ENCODE measurements at regions not wholly inside any gene's neighbourhood (a gene's known extent, or its start where the extent isn't known, plus 50 kb on each side); places are given as distances from the start of the nearest gene placed in this dataset.

GRCh38 chr20:57053067-57053466 lies 213.4 kb downstream of the BMP7 start:
- H3K4me2 ChIP-seq (ENCODE audit: low read length), result no peak overlapping the region

DNA sequence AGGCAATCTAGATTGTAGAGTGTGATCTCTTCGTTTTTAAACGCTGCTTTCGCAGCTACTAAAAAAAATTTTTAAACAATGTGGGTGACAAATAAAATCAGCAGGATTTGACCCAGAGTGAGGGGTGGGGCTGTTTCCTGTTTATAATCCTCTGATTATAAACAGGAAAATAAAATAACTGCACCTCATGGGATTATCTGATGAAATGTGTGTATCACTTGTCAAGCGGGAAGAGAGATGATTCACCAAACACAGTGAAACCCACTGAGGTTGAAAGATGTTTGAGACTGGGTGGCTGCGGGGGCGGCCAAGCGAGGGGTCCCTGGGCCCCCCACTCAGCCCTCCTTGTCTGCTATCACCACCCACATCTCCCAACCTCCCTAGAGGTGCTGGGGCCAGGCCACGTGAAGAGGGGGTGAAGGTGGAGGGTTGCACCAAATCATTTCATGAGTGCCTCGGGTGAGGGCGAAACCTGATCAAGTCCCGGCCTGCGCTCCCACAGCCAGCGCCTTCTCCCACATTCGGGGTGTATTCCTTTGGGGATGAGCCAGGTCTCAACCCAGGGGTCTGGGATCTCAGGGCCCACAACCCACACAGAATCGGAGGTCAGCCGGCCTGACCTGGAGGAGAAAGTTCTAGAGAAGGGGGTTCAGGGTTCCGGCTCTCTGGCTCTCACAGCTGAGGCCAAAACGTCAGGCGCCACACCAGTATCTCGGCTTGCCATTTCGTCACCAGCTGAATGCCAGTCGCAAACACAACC lies 212.5 kb downstream of the BMP7 start:
- H3K9me3 ChIP-seq (ENCODE audit: low read length), result no peaks in the 10 kb centered on the region
- ChIA-PET CTCF (ENCODE audit: unreplicated experiment) (no interaction called here), POLR2A (no interaction called here)
- H4K20me1 ChIP-seq (ENCODE audit: insufficient read depth, low read length), result no peaks in the 10 kb centered on the region
- H3K9me2 ChIP-seq (ENCODE audit: insufficient read depth, low read length), result no peaks in the 10 kb centered on the region
- no peak overlapping the region for H3K4me3 ChIP-seq (ENCODE audit: low read depth, low read length, poor library complexity, severe bottlenecking)
- H3K4me2 ChIP-seq (ENCODE audit: low read length), result no peak overlapping the region
- no peak overlapping the region for H3K27ac ChIP-seq (ENCODE audit: low read depth, low read length, poor library complexity, severe bottlenecking)
- DNase-seq (ENCODE audit: low spot score), result no peak
- intact Hi-C loops (cut with micrococcal nuclease; ENCODE audit: unreplicated experiment), result no loop called here
- no peak overlapping the region for H2AFZ ChIP-seq (ENCODE audit: low read length)
- peaks cover 9% of the 10 kb centered on the region for H3K4me1 ChIP-seq (ENCODE audit: insufficient read depth, low read length, poor library complexity, severe bottlenecking)
- no peaks in the 10 kb centered on the region for H3K79me2 ChIP-seq (ENCODE audit: insufficient read depth, low read depth, low read length)
- BruUV-seq (replicated peaks), result no TSS peak
- no peak for TF ChIP-seq EZH2phosphoT487 (IDR thresholded peaks at IDR 0.05; ENCODE audit: borderline replicate concordance, low read depth, low read length)
- TF ChIP-seq, protein P1, sequence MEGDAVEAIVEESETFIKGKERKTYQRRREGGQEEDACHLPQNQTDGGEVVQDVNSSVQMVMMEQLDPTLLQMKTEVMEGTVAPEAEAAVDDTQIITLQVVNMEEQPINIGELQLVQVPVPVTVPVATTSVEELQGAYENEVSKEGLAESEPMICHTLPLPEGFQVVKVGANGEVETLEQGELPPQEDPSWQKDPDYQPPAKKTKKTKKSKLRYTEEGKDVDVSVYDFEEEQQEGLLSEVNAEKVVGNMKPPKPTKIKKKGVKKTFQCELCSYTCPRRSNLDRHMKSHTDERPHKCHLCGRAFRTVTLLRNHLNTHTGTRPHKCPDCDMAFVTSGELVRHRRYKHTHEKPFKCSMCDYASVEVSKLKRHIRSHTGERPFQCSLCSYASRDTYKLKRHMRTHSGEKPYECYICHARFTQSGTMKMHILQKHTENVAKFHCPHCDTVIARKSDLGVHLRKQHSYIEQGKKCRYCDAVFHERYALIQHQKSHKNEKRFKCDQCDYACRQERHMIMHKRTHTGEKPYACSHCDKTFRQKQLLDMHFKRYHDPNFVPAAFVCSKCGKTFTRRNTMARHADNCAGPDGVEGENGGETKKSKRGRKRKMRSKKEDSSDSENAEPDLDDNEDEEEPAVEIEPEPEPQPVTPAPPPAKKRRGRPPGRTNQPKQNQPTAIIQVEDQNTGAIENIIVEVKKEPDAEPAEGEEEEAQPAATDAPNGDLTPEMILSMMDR (conservative IDR thresholded peaks at IDR 0.05; ENCODE audit: low read length), result no peak
- no peaks in the 10 kb centered on the region for H3K36me3 ChIP-seq (ENCODE audit: insufficient read depth, low read length)

More at GRCh38 chr20:57053067-57053466, 213.4 kb downstream of the BMP7 start:
- intact Hi-C loops (cut with micrococcal nuclease; ENCODE audit: unreplicated experiment), result no loop called here
- DNase-seq (ENCODE audit: low spot score), result no peak
- no peaks in the 10 kb centered on the region for H3K36me3 ChIP-seq (ENCODE audit: insufficient read depth, low read length)
- H4K20me1 ChIP-seq (ENCODE audit: insufficient read depth, low read length), result no peaks in the 10 kb centered on the region
- H3K4me3 ChIP-seq (ENCODE audit: low read depth, low read length, poor library complexity, severe bottlenecking), result no peak overlapping the region
- no peak overlapping the region for H2AFZ ChIP-seq (ENCODE audit: low read length)
- H3K4me1 ChIP-seq (ENCODE audit: insufficient read depth, low read length, poor library complexity, severe bottlenecking), result peaks cover 9% of the 10 kb centered on the region
- ChIA-PET CTCF (ENCODE audit: unreplicated experiment) (no interaction called here), POLR2A (no interaction called here)
- no peaks in the 10 kb centered on the region for H3K79me2 ChIP-seq (ENCODE audit: insufficient read depth, low read depth, low read length)
- H3K9me3 ChIP-seq (ENCODE audit: low read length), result no peaks in the 10 kb centered on the region
- no peak overlapping the region for H3K27ac ChIP-seq (ENCODE audit: low read depth, low read length, poor library complexity, severe bottlenecking)
- no peaks in the 10 kb centered on the region for H3K9me2 ChIP-seq (ENCODE audit: insufficient read depth, low read length)
- TF ChIP-seq, protein P1 (conservative IDR thresholded peaks at IDR 0.05; ENCODE audit: low read length), result no peak
- TF ChIP-seq EZH2phosphoT487 (IDR thresholded peaks at IDR 0.05; ENCODE audit: borderline replicate concordance, low read depth, low read length), result no peak
- no TSS peak for BruUV-seq (replicated peaks)

GRCh38 chr20:57055345-57055744 lies 211.1 kb downstream of the BMP7 start:
- H3K79me2 ChIP-seq (ENCODE audit: insufficient read depth, low read depth, low read length), result no peaks in the 10 kb centered on the region
- ChIA-PET POLR2A (no interaction called here), CTCF (ENCODE audit: unreplicated experiment) (no interaction called here)
- intact Hi-C loops (cut with micrococcal nuclease; ENCODE audit: unreplicated experiment), result no loop called here
- DNase-seq (ENCODE audit: low spot score), result peak; percentile 50
- no peak overlapping the region for H2AFZ ChIP-seq (ENCODE audit: low read length)
- BruUV-seq (replicated peaks), result no TSS peak
- H3K4me3 ChIP-seq (ENCODE audit: low read depth, low read length, poor library complexity, severe bottlenecking), result no peak overlapping the region
- H3K36me3 ChIP-seq (ENCODE audit: insufficient read depth, low read length), result no peaks in the 10 kb centered on the region
- peak overlapping the region; percentile 22 for H3K4me2 ChIP-seq (ENCODE audit: low read length)
- no peaks in the 10 kb centered on the region for H3K9me2 ChIP-seq (ENCODE audit: insufficient read depth, low read length)
- H3K27ac ChIP-seq (ENCODE audit: low read depth, low read length, poor library complexity, severe bottlenecking), result no peak overlapping the region
- peaks cover 9% of the 10 kb centered on the region for H3K4me1 ChIP-seq (ENCODE audit: insufficient read depth, low read length, poor library complexity, severe bottlenecking)
- no peaks in the 10 kb centered on the region for H3K9me3 ChIP-seq (ENCODE audit: low read length)
- H4K20me1 ChIP-seq (ENCODE audit: insufficient read depth, low read length), result no peaks in the 10 kb centered on the region
- no peak for TF ChIP-seq EZH2phosphoT487 (IDR thresholded peaks at IDR 0.05; ENCODE audit: borderline replicate concordance, low read depth, low read length)
- TF ChIP-seq, protein P1 (conservative IDR thresholded peaks at IDR 0.05; ENCODE audit: low read length), result no peak

Measured in OCI-LY7 (cell line).